HepG2 (cell line): ENCODE measurements at regions not wholly inside any gene's neighbourhood (a gene's known extent, or its start where the extent isn't known, plus 50 kb on each side); places are given as distances from the start of the nearest gene placed in this dataset.
A peak's percentile ranks its signal among the peaks of the same experiment; 100 is the strongest.

Experiments
- CSRNP1 ChIP-seq: sonication (generic); formaldehyde crosslinking; IDR thresholded peaks from 2 replicates; pipeline ENCODE4 v1.8.1; 2023; ENCODE audit warnings: mild to moderate bottlenecking, missing genetic modification reagents
- EP300 ChIP-seq, 3 experiments: sonication (generic) in 1 of 3; formaldehyde crosslinking in 1 of 3; IDR thresholded peaks; 2 replicates each; pipeline versions ENCODE4 v1.5.1 to v1.6.1; 2011 to 2020; ENCODE audit warnings: low read depth in 2 of 3, low read length in 2 of 3, borderline replicate concordance in 1 of 3, improper control_type of control experiment in 1 of 3, mild to moderate bottlenecking in 1 of 3, missing genetic modification reagents in 1 of 3, moderate library complexity in 1 of 3
- GMEB1 ChIP-seq: sonication (generic); formaldehyde crosslinking; IDR thresholded peaks from 2 replicates; pipeline ENCODE4 v1.5.1; 2020; ENCODE audit warnings: missing genetic modification reagents, mild to moderate bottlenecking, borderline replicate concordance
- HDAC1 ChIP-seq: sonication (generic); formaldehyde crosslinking; IDR thresholded peaks from 2 replicates; pipeline ENCODE4 v1.5.1; 2020; ENCODE audit warnings: mild to moderate bottlenecking, missing genetic modification reagents
- HNF1A ChIP-seq, 2 experiments: sonication (generic) in 1 of 2; formaldehyde crosslinking in 1 of 2; IDR thresholded peaks; 2 replicates each; pipeline versions ENCODE4 v1.4.0 to v1.6.1; 2016 to 2020; ENCODE audit warnings: borderline replicate concordance in 1 of 2, low read depth in 1 of 2, mild to moderate bottlenecking in 1 of 2, missing genetic modification reagents in 1 of 2
- HNF4A ChIP-seq: sonication (generic); formaldehyde crosslinking; IDR thresholded peaks from 2 replicates; pipeline ENCODE4 v1.4.0; 2020; ENCODE audit warnings: missing genetic modification reagents
- HOXA7 ChIP-seq: sonication (generic); formaldehyde crosslinking; IDR thresholded peaks from 2 replicates; pipeline ENCODE4 v1.8.1; 2022; ENCODE audit warnings: mild to moderate bottlenecking, missing genetic modification reagents, moderate library complexity
- RFXANK ChIP-seq: IDR thresholded peaks from 2 replicates; pipeline ENCODE4 v1.6.1; 2016
- SAFB2 ChIP-seq: sonication (generic); formaldehyde crosslinking; IDR thresholded peaks from 2 replicates; pipeline ENCODE4 v1.5.1; 2020; ENCODE audit warnings: missing genetic modification reagents, low read depth, mild to moderate bottlenecking, borderline replicate concordance
- SETDB1 ChIP-seq: sonication (generic); formaldehyde crosslinking; IDR thresholded peaks from 2 replicates; pipeline ENCODE4 v1.5.1; 2020; ENCODE audit warnings: missing genetic modification reagents, mild to moderate bottlenecking, borderline replicate concordance
- YEATS2 ChIP-seq: sonication (generic); formaldehyde crosslinking; IDR thresholded peaks from 2 replicates; pipeline ENCODE4 v1.4.0; 2020; ENCODE audit warnings: missing genetic modification reagents, borderline replicate concordance
- ZNF121 ChIP-seq: sonication (generic); formaldehyde crosslinking; IDR thresholded peaks from 2 replicates; pipeline ENCODE4 v1.5.0; 2020; ENCODE audit warnings: mild to moderate bottlenecking, missing genetic modification reagents
- ZNF136 ChIP-seq: sonication (generic); formaldehyde crosslinking; IDR thresholded peaks from 2 replicates; pipeline ENCODE4 v1.8.1; 2022; ENCODE audit warnings: low read depth, mild to moderate bottlenecking, moderate library complexity, missing genetic modification reagents
- ZNF44 ChIP-seq: sonication (generic); formaldehyde crosslinking; IDR thresholded peaks from 2 replicates; pipeline ENCODE4 v1.5.1; 2020; ENCODE audit warnings: mild to moderate bottlenecking, missing genetic modification reagents
- ZNF609 ChIP-seq: sonication (generic); formaldehyde crosslinking; IDR thresholded peaks from 2 replicates; pipeline ENCODE4 v1.4.0; 2020; ENCODE audit warnings: mild to moderate bottlenecking, missing genetic modification reagents, borderline replicate concordance
- ZNF670 ChIP-seq: sonication (generic); formaldehyde crosslinking; IDR thresholded peaks from 2 replicates; pipeline ENCODE4 v1.8.0; 2022; ENCODE audit warnings: mild to moderate bottlenecking, missing genetic modification reagents, borderline replicate concordance

GRCh38 chr10:112871021-112871420 is 79.0 kb upstream of the TCF7L2 start (continued):
- TF ChIP-seq ZNF609 (CRISPR knock-in tag) (0 out of 2 replicates have a peak, but pooled peaks have one; percentile 17), HOXA7 (CRISPR knock-in tag) (no peak), SAFB2 (no peak), GMEB1 (CRISPR knock-in tag) (no peak), SETDB1 (peak; percentile 100), ZNF670 (CRISPR knock-in tag) (no peak), YEATS2 (no peak), ZNF136 (no peak), ZNF121 (CRISPR knock-in tag) (no peak), HNF1A (IDR thresholded peaks at IDR 0.05; ENCODE audit: low read depth) (peak; percentile 94), HNF1A (CRISPR knock-in tag; IDR thresholded peaks at IDR 0.05; ENCODE audit: borderline replicate concordance) (peak; percentile 92), RFXANK (CRISPR knock-in tag) (no peak), EP300 (IDR thresholded peaks at IDR 0.05; ENCODE audit: low read depth in 2 of 2, low read length in 2 of 2) (peak in 1 of 2 experiments; percentile 44; a peak in 1 of 4 replicates), EP300 (CRISPR knock-in tag; IDR thresholded peaks at IDR 0.05; ENCODE audit: borderline replicate concordance) (no peak), HDAC1 (peak; percentile 31; the same call in 1 of the 2 replicates), ZNF44 (CRISPR knock-in tag) (no peak), CSRNP1 (CRISPR knock-in tag) (no peak), HNF4A (CRISPR knock-in tag) (peak; percentile 61)
